22Rv1 (cell line): ENCODE measurements at regions not wholly inside any gene's neighbourhood (a gene's known extent, or its start where the extent isn't known, plus 50 kb on each side); places are given as distances from the start of the nearest gene placed in this dataset.
"Not testable (repeated sequence)": the region's sequence is repeated elsewhere in the genome, so short reads cannot be mapped to it uniquely, and the experiment has no call there.

Experiments
- H3K27ac ChIP-seq: fragments of 450-650 bp; 2 replicates; pipeline ENCODE4 v1.5.1; 2017
- ZFX ChIP-seq: fragments of 450-650 bp; IDR thresholded peaks from 2 replicates; pipeline ENCODE4 v1.6.1; 2017; ENCODE audit warnings: antibody characterized with exemption, borderline replicate concordance
- TF ChIP-seq, protein P1 (sequence below): fragments of 450-650 bp; IDR thresholded peaks from 2 replicates; pipeline ENCODE4 v1.5.1; 2017; ENCODE audit warnings: mild to moderate bottlenecking

GRCh38 chr21:20024741-20025140 is 973.5 kb upstream of the NCAM2 start:
- H3K27ac ChIP-seq = no peak overlapping the region
- TF ChIP-seq ZFX = no peak
- TF ChIP-seq, protein P1, sequence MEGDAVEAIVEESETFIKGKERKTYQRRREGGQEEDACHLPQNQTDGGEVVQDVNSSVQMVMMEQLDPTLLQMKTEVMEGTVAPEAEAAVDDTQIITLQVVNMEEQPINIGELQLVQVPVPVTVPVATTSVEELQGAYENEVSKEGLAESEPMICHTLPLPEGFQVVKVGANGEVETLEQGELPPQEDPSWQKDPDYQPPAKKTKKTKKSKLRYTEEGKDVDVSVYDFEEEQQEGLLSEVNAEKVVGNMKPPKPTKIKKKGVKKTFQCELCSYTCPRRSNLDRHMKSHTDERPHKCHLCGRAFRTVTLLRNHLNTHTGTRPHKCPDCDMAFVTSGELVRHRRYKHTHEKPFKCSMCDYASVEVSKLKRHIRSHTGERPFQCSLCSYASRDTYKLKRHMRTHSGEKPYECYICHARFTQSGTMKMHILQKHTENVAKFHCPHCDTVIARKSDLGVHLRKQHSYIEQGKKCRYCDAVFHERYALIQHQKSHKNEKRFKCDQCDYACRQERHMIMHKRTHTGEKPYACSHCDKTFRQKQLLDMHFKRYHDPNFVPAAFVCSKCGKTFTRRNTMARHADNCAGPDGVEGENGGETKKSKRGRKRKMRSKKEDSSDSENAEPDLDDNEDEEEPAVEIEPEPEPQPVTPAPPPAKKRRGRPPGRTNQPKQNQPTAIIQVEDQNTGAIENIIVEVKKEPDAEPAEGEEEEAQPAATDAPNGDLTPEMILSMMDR = no peak

DNA sequence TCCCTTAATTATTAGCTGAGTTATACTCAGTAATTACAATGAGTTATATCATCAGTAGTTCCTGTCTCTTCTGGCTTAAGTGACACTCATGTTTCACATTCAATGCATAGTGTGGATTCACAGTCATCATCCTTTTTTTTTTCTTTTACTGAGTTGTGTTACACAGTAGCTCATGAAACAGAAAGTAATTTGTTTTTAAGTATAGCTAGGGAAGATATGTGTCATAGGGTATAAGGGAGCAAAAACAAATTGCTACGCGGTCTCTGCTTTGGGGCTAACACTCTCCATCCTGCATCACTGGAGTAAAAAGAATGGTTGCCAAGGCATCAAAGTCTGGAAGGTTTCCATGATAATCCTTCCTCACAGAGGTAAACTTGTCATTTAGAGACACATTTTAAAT is 971.7 kb upstream of the NCAM2 start:
- no peak overlapping the region for H3K27ac ChIP-seq
- TF ChIP-seq ZFX = no peak
- TF ChIP-seq, protein P1 = no peak

DNA sequence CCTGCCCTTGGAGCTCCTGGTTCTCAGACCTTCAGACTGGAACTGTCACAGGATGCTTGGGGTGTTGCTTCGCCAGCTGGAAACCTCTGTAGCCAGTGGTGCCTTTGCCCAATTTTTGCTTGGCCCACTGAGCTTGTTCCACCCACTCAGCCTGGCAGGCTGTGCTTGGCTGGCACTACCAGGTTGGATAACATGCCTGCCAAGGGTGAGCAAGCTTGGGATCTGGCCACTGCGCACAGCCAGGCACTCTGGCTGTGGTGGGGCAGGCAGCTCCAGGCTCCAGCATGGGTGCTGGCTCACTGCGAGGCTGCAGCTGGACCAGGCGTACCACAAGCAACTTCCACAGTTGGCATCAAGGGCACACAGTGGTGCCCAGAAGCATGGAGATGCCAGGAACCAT is 967.8 kb upstream of the NCAM2 start:
- TF ChIP-seq, protein P1 = no peak
- TF ChIP-seq ZFX = no peak
- no peak overlapping the region for H3K27ac ChIP-seq

DNA sequence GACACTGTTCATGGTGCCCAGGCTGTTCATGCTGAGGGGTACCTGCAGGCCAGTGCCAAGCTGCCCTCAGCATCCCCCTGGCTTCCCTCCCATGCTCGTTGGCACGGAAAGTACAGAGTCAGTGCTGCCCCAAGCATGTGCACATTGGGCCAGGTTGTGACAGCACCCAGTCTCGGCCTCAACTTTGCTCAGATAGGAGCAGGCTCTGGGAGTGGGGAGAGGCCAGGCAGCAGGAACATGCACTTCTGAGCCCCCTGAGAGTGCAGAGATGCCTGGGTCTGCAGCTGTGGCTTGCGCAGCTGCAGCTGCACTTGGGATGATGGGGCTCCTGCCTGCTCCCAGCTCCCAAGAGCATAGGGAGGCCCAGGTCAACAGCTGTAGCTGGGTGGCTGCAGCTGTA is 966.4 kb upstream of the NCAM2 start:
- no peak for TF ChIP-seq ZFX
- TF ChIP-seq, protein P1 = no peak
- H3K27ac ChIP-seq = no peak overlapping the region

DNA sequence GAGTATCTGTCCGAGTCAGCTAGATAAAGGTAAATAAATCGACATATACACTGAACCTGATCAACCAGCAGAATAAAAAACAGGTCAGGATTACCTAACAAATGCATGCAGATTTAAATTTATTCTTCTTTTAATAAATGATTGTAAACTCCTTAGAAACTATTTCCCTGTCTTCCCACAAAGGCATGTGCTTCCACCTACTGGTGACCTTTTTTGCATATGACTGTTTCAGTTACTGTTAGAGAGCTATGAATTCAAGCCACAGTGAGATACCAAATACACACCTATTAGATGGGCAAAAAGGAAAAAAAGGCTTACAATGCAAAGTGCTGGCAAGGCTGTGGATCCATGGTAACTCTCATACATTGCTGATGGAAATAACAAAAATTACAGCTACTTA is 957.4 kb upstream of the NCAM2 start:
- TF ChIP-seq ZFX = no peak
- TF ChIP-seq, protein P1 = peak; percentile 72
- H3K27ac ChIP-seq = no peak overlapping the region

DNA sequence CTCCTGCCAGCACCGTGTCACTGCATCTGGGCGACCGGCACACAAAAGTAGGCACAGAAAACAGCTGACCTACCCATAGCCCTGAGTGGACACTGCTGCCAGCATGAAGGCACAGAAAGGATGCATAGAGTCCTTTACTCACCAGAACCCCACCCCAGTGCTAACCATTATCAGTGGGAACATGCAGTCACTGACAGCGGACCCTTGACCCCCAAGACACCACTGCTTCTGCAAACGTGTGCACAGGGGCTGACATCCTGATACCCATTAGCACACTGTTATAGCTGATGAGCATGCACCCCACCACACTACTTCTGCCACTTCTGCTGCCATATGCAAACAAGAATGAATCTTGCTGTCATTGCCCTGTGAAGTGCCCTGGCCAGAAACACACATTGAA is 953.0 kb upstream of the NCAM2 start:
- no peak for TF ChIP-seq ZFX
- TF ChIP-seq, protein P1 = no peak

GRCh38 chr21:20048130-20048837 is 949.9 kb upstream of the NCAM2 start:
- not testable (repeated sequence) for H3K27ac ChIP-seq

More for the DNA sequence above, 953.0 kb upstream of the NCAM2 start:
- no peak overlapping the region for H3K27ac ChIP-seq

DNA sequence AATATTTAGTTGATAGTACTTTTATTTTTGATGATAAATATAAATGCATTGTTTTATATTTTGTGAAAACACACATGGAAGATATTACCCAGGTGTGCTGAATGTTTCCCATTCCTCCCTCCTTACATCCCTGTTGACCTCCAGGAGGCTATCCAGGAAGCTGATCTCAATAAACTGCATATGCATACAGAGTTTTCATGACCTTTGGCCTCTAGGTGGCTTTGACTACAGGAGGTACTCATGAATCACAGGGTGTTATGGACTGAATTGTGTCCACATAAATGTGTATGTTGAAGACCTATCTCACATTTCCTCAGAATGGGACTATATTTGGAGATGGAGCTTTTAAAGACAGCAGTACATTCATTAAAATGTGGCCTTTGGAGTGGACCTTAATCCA is 914.9 kb upstream of the NCAM2 start:
- no peak for TF ChIP-seq ZFX
- TF ChIP-seq, protein P1 = no peak
- no peak overlapping the region for H3K27ac ChIP-seq
